ENCODE measurements at regions not wholly inside any gene's neighbourhood (a gene's known extent, or its start where the extent isn't known, plus 50 kb on each side); places are given as distances from the start of the nearest gene placed in this dataset.

GRCh38 chr12:126914170-126914793 lies 1352.7 kb upstream of the TMEM132C start:
- no peak overlapping the region for H3K4me2 ChIP-seq (ENCODE audit: insufficient read depth, low read length, poor library complexity, severe bottlenecking)
- no peak overlapping the region for H3K27ac ChIP-seq (replicated peaks; ENCODE audit: low read length)
- no peak overlapping the region for H3K4ac ChIP-seq (ENCODE audit: low read length)
- H4K91ac ChIP-seq (ENCODE audit: low read depth, low read length, poor library complexity), result no peak overlapping the region
- H2AK5ac ChIP-seq (ENCODE audit: low read depth, low read length), result no peak overlapping the region
- no peak overlapping the region for H3K9ac ChIP-seq (ENCODE audit: low read depth, low read length, poor library complexity)
- H3K9me3 ChIP-seq (replicated peaks in 1 of 2; ENCODE audit: control insufficient read depth in 2 of 2, insufficient read depth in 1 of 2, low read depth in 1 of 2, low read length in 2 of 2), result no peaks in the 10 kb centered on the region
- no peak overlapping the region for H2AFZ ChIP-seq (ENCODE audit: low read length)
- no peak overlapping the region for H2BK5ac ChIP-seq (ENCODE audit: low read length)
- no CpG with 5 or more reads among the region's 5 CpGs for WGBS, 2 donors (ENCODE audit: extremely low coverage in 2 of 2, insufficient read length in 2 of 2, insufficient replicate concordance in 1 of 2)
- no peaks in the 10 kb centered on the region for H3K4me1 ChIP-seq (ENCODE audit: control insufficient read depth in 2 of 2, insufficient read depth in 1 of 2, low read depth in 1 of 2, low read length in 2 of 2)
- no peak for DNase-seq (ENCODE audit: low spot score)
- no peak overlapping the region for H3K4me3 ChIP-seq (ENCODE audit: low read length in 2 of 2)
- no peaks in the 10 kb centered on the region for H3K79me1 ChIP-seq (ENCODE audit: low read depth, low read length)
- H3K23ac ChIP-seq (ENCODE audit: low read depth, low read length, poor library complexity), result no peak overlapping the region
- H2BK12ac ChIP-seq (ENCODE audit: low read length), result peak overlapping the region; percentile 2
- H3K36me3 ChIP-seq (replicated peaks in 1 of 2; ENCODE audit: control insufficient read depth in 2 of 2, insufficient read depth in 2 of 2, low read length in 2 of 2), result no peaks in the 10 kb centered on the region
- no peak overlapping the region for H4K8ac ChIP-seq (ENCODE audit: low read depth, low read length)
- H3K18ac ChIP-seq (ENCODE audit: low read length), result no peak overlapping the region
- no peaks in the 10 kb centered on the region for H3K27me3 ChIP-seq (ENCODE audit: control insufficient read depth in 3 of 3, insufficient read depth in 3 of 3, low read depth in 1 of 3, low read length in 3 of 3)
- H2BK120ac ChIP-seq (ENCODE audit: low read depth, low read length), result no peak overlapping the region
- H2BK15ac ChIP-seq (ENCODE audit: low read length), result no peak overlapping the region
- H3K14ac ChIP-seq (ENCODE audit: low read length), result no peak overlapping the region

GRCh38 chr12:126915309-126915708 lies 1351.7 kb upstream of the TMEM132C start:
- Histone ChIP-seq H3K4me1 (ENCODE audit: control insufficient read depth in 2 of 2, insufficient read depth in 1 of 2, low read depth in 1 of 2, low read length in 2 of 2) (no peaks in the 10 kb centered on the region), H3K4ac (ENCODE audit: low read length) (no peak overlapping the region), H2BK120ac (ENCODE audit: low read depth, low read length) (no peak overlapping the region), H3K18ac (ENCODE audit: low read length) (no peak overlapping the region), H3K9me3 (replicated peaks in 1 of 2; ENCODE audit: control insufficient read depth in 2 of 2, insufficient read depth in 1 of 2, low read depth in 1 of 2, low read length in 2 of 2) (no peaks in the 10 kb centered on the region), H3K27me3 (ENCODE audit: control insufficient read depth in 3 of 3, insufficient read depth in 3 of 3, low read depth in 1 of 3, low read length in 3 of 3) (no peaks in the 10 kb centered on the region), H3K9ac (ENCODE audit: low read depth, low read length, poor library complexity) (no peak overlapping the region), H3K4me2 (ENCODE audit: insufficient read depth, low read length, poor library complexity, severe bottlenecking) (no peak overlapping the region), H3K14ac (ENCODE audit: low read length) (no peak overlapping the region), H3K23ac (ENCODE audit: low read depth, low read length, poor library complexity) (no peak overlapping the region), H4K91ac (ENCODE audit: low read depth, low read length, poor library complexity) (no peak overlapping the region), H2AFZ (ENCODE audit: low read length) (no peak overlapping the region), H2BK5ac (ENCODE audit: low read length) (no peak overlapping the region), H3K79me1 (ENCODE audit: low read depth, low read length) (no peaks in the 10 kb centered on the region), H3K27ac (replicated peaks; ENCODE audit: low read length) (no peak overlapping the region), H2BK15ac (ENCODE audit: low read length) (no peak overlapping the region), H2BK12ac (ENCODE audit: low read length) (no peak overlapping the region), H3K36me3 (replicated peaks in 1 of 2; ENCODE audit: control insufficient read depth in 2 of 2, insufficient read depth in 2 of 2, low read length in 2 of 2) (no peaks in the 10 kb centered on the region), H2AK5ac (ENCODE audit: low read depth, low read length) (no peak overlapping the region), H3K4me3 (ENCODE audit: low read length in 2 of 2) (no peak overlapping the region), H4K8ac (ENCODE audit: low read depth, low read length) (no peak overlapping the region)
- no CpG with 5 or more reads among the region's 6 CpGs for WGBS, 2 donors (ENCODE audit: extremely low coverage in 2 of 2, insufficient read length in 2 of 2, insufficient replicate concordance in 1 of 2)
- DNase-seq (ENCODE audit: low spot score), result no peak

- H3K4ac ChIP-seq (ENCODE audit: low read length), result no peak overlapping the region
- no peak overlapping the region for H4K8ac ChIP-seq (ENCODE audit: low read depth, low read length)
- H3K9ac ChIP-seq (ENCODE audit: low read depth, low read length, poor library complexity), result no peak overlapping the region
- no peak overlapping the region for H2AFZ ChIP-seq (ENCODE audit: low read length)
- no peak overlapping the region for H3K27ac ChIP-seq (replicated peaks; ENCODE audit: low read length)
- H3K14ac ChIP-seq (ENCODE audit: low read length), result no peak overlapping the region
- no peak overlapping the region for H3K4me3 ChIP-seq (ENCODE audit: low read length in 2 of 2)
- no peak overlapping the region for H3K23ac ChIP-seq (ENCODE audit: low read depth, low read length, poor library complexity)
- H3K79me1 ChIP-seq (ENCODE audit: low read depth, low read length), result no peaks in the 10 kb centered on the region
- H2BK15ac ChIP-seq (ENCODE audit: low read length), result no peak overlapping the region
- H2BK12ac ChIP-seq (ENCODE audit: low read length), result no peak overlapping the region
- H2BK5ac ChIP-seq (ENCODE audit: low read length), result no peak overlapping the region
- H3K4me2 ChIP-seq (ENCODE audit: insufficient read depth, low read length, poor library complexity, severe bottlenecking), result no peak overlapping the region
- H2BK120ac ChIP-seq (ENCODE audit: low read depth, low read length), result no peak overlapping the region
- no peaks in the 10 kb centered on the region for H3K4me1 ChIP-seq (ENCODE audit: control insufficient read depth in 2 of 2, insufficient read depth in 1 of 2, low read depth in 1 of 2, low read length in 2 of 2)
- H4K91ac ChIP-seq (ENCODE audit: low read depth, low read length, poor library complexity), result no peak overlapping the region
- H3K27me3 ChIP-seq (ENCODE audit: control insufficient read depth in 3 of 3, insufficient read depth in 3 of 3, low read depth in 1 of 3, low read length in 3 of 3), result no peaks in the 10 kb centered on the region
- H3K18ac ChIP-seq (ENCODE audit: low read length), result no peak overlapping the region
- H3K9me3 ChIP-seq (replicated peaks in 1 of 2; ENCODE audit: control insufficient read depth in 2 of 2, insufficient read depth in 1 of 2, low read depth in 1 of 2, low read length in 2 of 2), result no peaks in the 10 kb centered on the region
- no peaks in the 10 kb centered on the region for H3K36me3 ChIP-seq (replicated peaks in 1 of 2; ENCODE audit: control insufficient read depth in 2 of 2, insufficient read depth in 2 of 2, low read length in 2 of 2)
- DNase-seq (ENCODE audit: low spot score), result no peak
- H2AK5ac ChIP-seq (ENCODE audit: low read depth, low read length), result no peak overlapping the region
- no CpG with 5 or more reads among the region's 7 CpGs for WGBS, 2 donors (ENCODE audit: extremely low coverage in 2 of 2, insufficient read length in 2 of 2, insufficient replicate concordance in 1 of 2)
Observed at GRCh38 chr12:126926023-126926594, 1340.9 kb upstream of the TMEM132C start.

GRCh38 chr12:126930234-126930633 lies 1336.7 kb upstream of the TMEM132C start:
- H3K27ac ChIP-seq (replicated peaks; ENCODE audit: low read length), result no peak overlapping the region
- H2BK15ac ChIP-seq (ENCODE audit: low read length), result no peak overlapping the region
- H3K23ac ChIP-seq (ENCODE audit: low read depth, low read length, poor library complexity), result no peak overlapping the region
- no peak overlapping the region for H4K8ac ChIP-seq (ENCODE audit: low read depth, low read length)
- H3K79me1 ChIP-seq (ENCODE audit: low read depth, low read length), result no peaks in the 10 kb centered on the region
- no peak overlapping the region for H2AK5ac ChIP-seq (ENCODE audit: low read depth, low read length)
- no peaks in the 10 kb centered on the region for H3K27me3 ChIP-seq (ENCODE audit: control insufficient read depth in 3 of 3, insufficient read depth in 3 of 3, low read depth in 1 of 3, low read length in 3 of 3)
- no peak overlapping the region for H2AFZ ChIP-seq (ENCODE audit: low read length)
- no peak overlapping the region for H2BK5ac ChIP-seq (ENCODE audit: low read length)
- no peaks in the 10 kb centered on the region for H3K9me3 ChIP-seq (replicated peaks in 1 of 2; ENCODE audit: control insufficient read depth in 2 of 2, insufficient read depth in 1 of 2, low read depth in 1 of 2, low read length in 2 of 2)
- no peaks in the 10 kb centered on the region for H3K4me1 ChIP-seq (ENCODE audit: control insufficient read depth in 2 of 2, insufficient read depth in 1 of 2, low read depth in 1 of 2, low read length in 2 of 2)
- no peak overlapping the region for H2BK12ac ChIP-seq (ENCODE audit: low read length)
- no peak overlapping the region for H3K4me2 ChIP-seq (ENCODE audit: insufficient read depth, low read length, poor library complexity, severe bottlenecking)
- H3K18ac ChIP-seq (ENCODE audit: low read length), result no peak overlapping the region
- DNase-seq (ENCODE audit: low spot score), result no peak
- no peak overlapping the region for H3K4me3 ChIP-seq (ENCODE audit: low read length in 2 of 2)
- H3K9ac ChIP-seq (ENCODE audit: low read depth, low read length, poor library complexity), result no peak overlapping the region
- WGBS, 2 donors (ENCODE audit: extremely low coverage in 2 of 2, insufficient read length in 2 of 2, insufficient replicate concordance in 1 of 2), result no CpG with 5 or more reads among the region's 13 CpGs
- H4K91ac ChIP-seq (ENCODE audit: low read depth, low read length, poor library complexity), result no peak overlapping the region
- H3K36me3 ChIP-seq (replicated peaks in 1 of 2; ENCODE audit: control insufficient read depth in 2 of 2, insufficient read depth in 2 of 2, low read length in 2 of 2), result no peaks in the 10 kb centered on the region
- H2BK120ac ChIP-seq (ENCODE audit: low read depth, low read length), result no peak overlapping the region
- no peak overlapping the region for H3K14ac ChIP-seq (ENCODE audit: low read length)
- no peak overlapping the region for H3K4ac ChIP-seq (ENCODE audit: low read length)
